8988T (cell line): ENCODE measurements at regions not wholly inside any gene's neighbourhood (a gene's known extent, or its start where the extent isn't known, plus 50 kb on each side); places are given as distances from the start of the nearest gene placed in this dataset.

Experiments
- DNase-seq: peaks from one replicate; pipeline ENCODE4 v3.0.0; 2011

DNA sequence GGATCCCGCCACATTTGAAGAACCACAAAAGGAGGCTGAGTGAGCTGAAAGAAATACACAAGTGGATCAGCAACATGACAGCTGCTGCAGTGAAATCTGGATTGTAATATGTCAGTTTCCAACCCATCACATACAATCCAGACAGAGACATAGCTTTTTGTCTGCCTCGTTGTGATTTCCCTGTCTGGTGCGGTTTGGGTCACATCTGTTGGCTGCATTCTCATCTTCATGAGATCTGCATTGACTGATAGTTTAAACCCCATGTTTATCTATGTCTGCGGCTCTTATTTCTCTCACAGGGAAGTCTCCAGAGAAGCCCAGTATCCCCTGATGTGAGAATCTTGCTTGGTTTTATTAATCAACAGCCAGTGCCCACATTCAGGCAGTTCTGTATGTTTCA, 403.1 kb upstream of the ZNF608 start:
- DNase-seq = no peak

GRCh38 chr5:125150041-125150669, 403.7 kb upstream of the ZNF608 start:
- no peak for DNase-seq

GRCh38 chr5:125151150-125151900, 404.9 kb upstream of the ZNF608 start:
- no peak for DNase-seq

DNA sequence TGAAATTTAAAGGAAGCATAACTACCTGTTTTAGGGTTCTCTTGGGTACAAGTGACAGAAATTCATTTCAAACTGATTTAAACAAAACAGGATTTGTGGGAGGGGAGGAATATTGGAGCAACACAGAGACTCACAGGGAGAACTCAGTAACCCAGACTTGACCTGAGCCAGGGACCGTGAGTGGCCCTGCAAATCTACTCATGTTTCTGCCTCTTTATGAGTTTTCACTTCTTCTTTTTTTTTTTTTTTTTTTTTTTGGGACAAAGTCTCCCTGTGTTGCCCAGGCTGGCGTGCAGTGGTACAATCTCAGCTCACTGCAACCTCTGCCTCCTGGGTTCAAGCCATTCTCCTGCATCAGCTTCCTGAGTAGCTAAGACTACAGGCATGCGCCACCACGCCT, 405.6 kb upstream of the ZNF608 start:
- DNase-seq = no peak

GRCh38 chr5:125152461-125153189, 406.2 kb upstream of the ZNF608 start:
- DNase-seq = no peak

DNA sequence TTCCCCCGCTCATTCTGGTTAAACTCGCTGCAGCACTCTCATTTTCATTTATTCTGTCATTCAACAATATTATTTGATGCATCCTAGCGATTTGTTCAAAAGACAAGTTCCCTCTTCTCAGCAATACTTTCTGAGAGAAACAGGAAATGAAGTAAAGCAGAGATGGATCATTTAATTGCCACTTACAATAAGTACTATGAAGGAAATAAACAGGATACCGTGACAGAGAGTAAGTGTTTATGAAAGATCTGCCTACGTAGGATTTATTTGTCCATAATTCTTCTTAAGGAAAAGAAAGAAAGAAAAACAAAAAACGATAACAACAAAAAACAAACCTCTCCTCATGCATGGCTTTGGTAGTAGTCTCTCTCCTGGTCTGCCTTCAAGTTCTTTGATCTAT, 406.8 kb upstream of the ZNF608 start:
- no peak for DNase-seq

DNA sequence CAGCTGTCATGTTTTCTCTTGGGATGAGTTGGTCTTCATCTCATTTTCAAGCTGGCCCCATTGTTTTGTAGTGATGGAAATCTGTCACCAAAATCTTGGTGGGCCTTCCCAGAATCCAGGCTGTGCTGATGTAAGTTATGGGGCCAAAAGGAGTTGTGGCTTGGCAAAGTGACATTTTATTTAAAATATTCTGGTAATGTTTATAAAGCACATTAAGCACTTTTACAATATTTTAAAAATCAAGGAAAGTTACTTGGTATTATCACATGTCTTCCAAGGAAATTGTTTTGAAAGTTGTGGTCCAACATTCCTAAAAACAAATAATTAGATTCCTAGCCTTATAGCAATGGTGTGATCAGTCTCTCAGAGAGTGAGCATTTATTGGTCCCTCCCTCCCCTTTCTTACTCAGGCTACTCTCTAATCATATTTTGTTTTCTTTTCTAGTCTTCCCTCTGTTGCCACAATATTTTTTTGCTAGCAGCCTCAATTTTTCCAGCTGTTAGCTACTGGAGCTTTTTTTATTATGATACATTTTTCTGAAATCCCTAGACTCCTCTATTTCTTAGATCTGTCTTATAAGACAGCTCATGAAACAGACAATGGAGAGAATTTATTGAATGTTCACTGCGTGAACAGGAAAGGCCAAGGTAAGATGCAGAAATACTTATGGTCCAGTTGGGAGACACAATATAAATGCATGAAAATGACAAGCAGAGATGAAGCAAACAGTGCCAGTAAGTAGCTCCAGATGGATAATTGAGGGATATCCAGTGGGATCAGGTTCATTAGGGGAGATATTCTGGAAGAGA, 408.1 kb upstream of the ZNF608 start:
- no peak for DNase-seq

GRCh38 chr5:125160787-125161502, 414.5 kb upstream of the ZNF608 start:
- no peak for DNase-seq

GRCh38 chr5:125162714-125163113, 416.3 kb upstream of the ZNF608 start:
- no peak for DNase-seq

- no peak for DNase-seq
These were observed 423.0 kb upstream of the ZNF608 start for GRCh38 chr5:125169396-125169795.

GRCh38 chr5:125171641-125172040, 425.2 kb upstream of the ZNF608 start:
- no peak for DNase-seq

DNA sequence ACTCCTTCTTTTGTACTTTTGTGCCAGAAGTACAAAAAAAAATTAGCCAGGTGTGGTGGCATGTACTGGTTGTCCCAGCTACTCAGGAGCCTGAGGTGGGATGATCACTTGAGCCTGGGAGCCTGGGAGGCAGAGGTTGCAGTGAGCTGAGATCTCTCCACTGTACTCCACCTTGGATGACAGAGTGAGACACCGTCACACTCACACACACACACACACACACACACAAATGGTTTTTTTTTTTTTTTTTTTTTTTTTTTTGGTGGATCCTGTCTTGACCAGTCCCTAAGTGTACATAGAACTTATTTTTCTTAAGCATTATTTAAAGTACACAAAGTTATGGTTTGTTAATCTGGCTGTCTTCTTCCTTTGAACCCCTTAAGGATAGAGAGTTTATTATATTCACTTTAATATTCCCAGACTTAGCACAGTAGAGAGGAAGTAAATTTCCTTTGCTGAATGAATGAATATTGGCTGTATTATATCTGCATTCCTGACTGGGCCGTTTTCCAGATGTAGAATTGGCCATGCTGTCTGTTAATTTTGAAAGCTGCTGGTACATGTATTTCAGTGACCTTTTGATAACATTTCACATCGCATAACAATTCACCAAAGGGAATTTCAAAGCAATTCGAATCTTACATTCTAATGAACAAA, 429.0 kb upstream of the ZNF608 start:
- no peak for DNase-seq

GRCh38 chr5:125176005-125176390, 429.6 kb upstream of the ZNF608 start:
- DNase-seq = no peak

DNA sequence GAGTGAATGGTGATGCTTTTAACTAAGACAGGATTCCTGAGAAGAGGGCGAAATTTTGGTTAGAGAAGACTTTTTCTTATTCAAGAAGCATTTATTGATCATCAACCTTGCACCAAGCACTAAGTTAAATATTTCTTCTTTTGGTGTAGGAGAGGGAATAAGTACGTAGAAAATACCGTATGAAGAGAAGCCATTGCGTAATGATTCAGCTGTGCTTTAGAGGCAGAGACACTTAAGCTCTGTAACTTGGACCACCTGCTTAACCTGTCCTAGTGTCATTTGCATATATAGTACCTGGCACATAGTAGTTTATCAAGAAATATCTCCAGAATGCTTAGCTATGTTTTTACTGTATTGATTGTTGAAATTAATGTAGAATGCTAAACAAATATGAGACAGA, 430.9 kb upstream of the ZNF608 start:
- no peak for DNase-seq

DNA sequence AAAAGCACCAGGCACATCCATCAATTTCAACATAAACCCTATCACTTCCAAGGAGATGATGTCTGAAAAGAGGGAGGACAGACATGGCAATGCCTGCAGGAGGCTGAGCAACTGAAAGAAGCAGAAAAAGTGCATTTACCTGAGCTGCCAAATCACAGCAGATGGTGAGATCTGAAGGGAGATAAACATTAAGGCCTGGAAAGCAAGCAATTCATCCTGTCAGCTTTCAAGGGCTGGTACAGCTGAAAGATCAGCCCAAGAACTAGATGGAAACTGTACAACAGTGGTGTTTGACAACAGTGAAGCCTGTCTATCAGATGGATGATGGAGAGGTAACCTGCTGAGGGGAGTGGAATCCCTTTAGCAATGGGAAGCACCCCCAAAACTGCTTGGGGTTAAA, 433.2 kb upstream of the ZNF608 start:
- no peak for DNase-seq

DNA sequence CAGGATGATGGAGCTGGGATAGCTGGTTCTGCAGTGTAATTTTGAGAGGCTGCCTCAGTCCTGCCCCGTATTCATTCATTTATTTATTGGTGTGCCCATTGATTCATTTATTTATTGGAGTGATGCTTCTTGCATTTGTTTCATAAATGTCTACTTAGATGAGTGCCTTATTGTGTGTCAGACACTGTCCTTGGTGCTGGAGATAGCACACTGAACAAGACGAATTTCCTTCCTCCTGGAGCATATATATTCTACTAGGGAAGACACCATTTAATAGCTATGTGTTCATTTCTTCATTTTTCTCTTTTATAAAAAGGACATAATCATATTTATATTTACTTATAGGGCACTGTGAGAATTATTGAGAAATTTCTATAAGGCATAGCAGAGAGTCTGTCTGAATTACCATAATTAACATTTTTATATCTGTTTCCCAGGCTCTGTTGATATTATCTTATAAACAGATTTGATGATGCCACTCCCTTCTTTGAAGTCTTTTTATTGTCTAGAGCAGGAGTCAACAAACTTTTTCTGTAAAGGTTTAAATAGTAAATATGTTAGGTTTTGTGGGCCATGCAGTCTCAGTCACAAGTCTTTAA, 433.9 kb upstream of the ZNF608 start:
- DNase-seq = no peak

DNA sequence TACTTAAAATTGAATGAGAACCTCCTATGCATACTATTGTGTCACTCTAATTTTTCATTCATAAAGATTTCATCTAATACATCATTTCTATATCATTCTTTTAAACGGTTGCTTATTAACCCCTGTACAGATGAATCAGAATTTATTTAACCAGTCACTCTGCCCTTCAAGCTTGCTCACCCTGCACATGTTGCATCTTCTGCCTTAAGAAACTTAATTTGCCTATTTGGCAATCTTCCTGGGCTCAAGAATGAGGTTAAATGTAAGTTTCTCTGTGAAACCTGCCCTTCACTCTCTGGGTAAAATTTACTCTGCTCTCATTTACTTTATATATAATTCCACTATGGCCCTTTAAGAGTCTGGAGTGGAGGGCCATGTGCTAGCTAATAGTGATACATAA, 434.7 kb upstream of the ZNF608 start:
- no peak for DNase-seq

GRCh38 chr5:125181955-125182354, 435.5 kb upstream of the ZNF608 start:
- no peak for DNase-seq

GRCh38 chr5:125185740-125186139, 439.3 kb upstream of the ZNF608 start:
- DNase-seq = no peak

- DNase-seq = no peak
These were observed 440.5 kb upstream of the ZNF608 start for GRCh38 chr5:125186911-125187375.

DNA sequence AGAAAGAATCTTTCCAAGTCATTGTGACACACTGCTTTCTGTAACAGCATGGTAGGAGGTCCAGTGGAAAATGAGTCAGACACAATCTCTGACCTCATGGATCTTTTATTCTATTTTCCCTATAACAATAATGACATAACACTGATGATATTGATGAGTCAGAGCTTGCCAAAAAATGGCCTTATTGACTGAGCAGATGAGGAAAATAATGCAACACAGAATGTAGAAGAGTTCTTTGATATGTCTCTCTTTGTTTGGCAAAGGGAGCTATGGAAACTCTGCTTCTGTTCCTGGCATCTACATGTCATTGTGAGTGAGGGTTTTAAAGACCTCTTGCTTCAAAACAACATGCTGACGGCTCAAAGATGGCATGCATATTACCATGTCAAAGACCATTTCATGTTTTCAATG, 443.1 kb upstream of the ZNF608 start:
- no peak for DNase-seq
